HFFc6 (cell line): ENCODE measurements at regions not wholly inside any gene's neighbourhood (a gene's known extent, or its start where the extent isn't known, plus 50 kb on each side); places are given as distances from the start of the nearest gene placed in this dataset.

ENCODE experiments used
- DNase-seq: peaks from one replicate; pipeline ENCODE4 v3.0.0-alpha.2; 2018
- H3K27ac Mint-ChIP-seq: 2 replicates; pipeline ENCODE4 v1.8.0; 2020; ENCODE audit warnings: mild to moderate bottlenecking, mixed read lengths
- H3K27me3 Mint-ChIP-seq: 2 replicates; pipeline ENCODE4 v1.8.0; 2021; ENCODE audit warnings: mild to moderate bottlenecking, moderate library complexity, mixed read lengths; ENCODE audit not compliant: insufficient read depth
- H3K36me3 Mint-ChIP-seq: 2 replicates; pipeline ENCODE4 v1.8.0; 2021; ENCODE audit warnings: low read depth, mixed read lengths
- H3K4me1 Mint-ChIP-seq: 2 replicates; pipeline ENCODE4 v1.8.0; 2020; ENCODE audit warnings: low read depth, mixed read lengths
- H3K4me3 Mint-ChIP-seq: 2 replicates; pipeline ENCODE4 v1.8.0; 2020; ENCODE audit warnings: mild to moderate bottlenecking, moderate library complexity, mixed read lengths
- H3K9me3 Mint-ChIP-seq: 2 replicates; pipeline ENCODE4 v1.8.0; 2020; ENCODE audit warnings: mild to moderate bottlenecking, mixed read lengths
- CTCF ChIP-seq: fragments of 200-600 bp; sonication (generic); IDR thresholded peaks from 2 replicates; pipeline ENCODE4 v1.5.0; 2021; ENCODE audit warnings: antibody characterized with exemption, mild to moderate bottlenecking

GRCh38 chr15:36426691-36427090 is 152.7 kb upstream of the CDIN1 start:
- peaks cover 67% of the 10 kb centered on the region for H3K4me1 Mint-ChIP-seq
- TF ChIP-seq CTCF, result no peak
- H3K4me3 Mint-ChIP-seq, result no peak overlapping the region
- H3K27ac Mint-ChIP-seq, result peak overlapping the region; percentile 99; the same call in 1 of the 2 replicates
- no peak for DNase-seq
- no peaks in the 10 kb centered on the region for H3K27me3 Mint-ChIP-seq
- peaks cover 16% of the 10 kb centered on the region for H3K9me3 Mint-ChIP-seq
- H3K36me3 Mint-ChIP-seq, result peaks cover 36% of the 10 kb centered on the region

- H3K4me3 Mint-ChIP-seq, result peak overlapping the region; percentile 27
- H3K4me1 Mint-ChIP-seq, result peaks cover 83% of the 10 kb centered on the region
- peak overlapping the region; percentile 99 for H3K27ac Mint-ChIP-seq
- peaks cover 5% of the 10 kb centered on the region for H3K9me3 Mint-ChIP-seq
- DNase-seq, result peak; percentile 100
- TF ChIP-seq CTCF, result no peak; the same call in 1 of the 2 replicates
- peaks cover 22% of the 10 kb centered on the region for H3K36me3 Mint-ChIP-seq
- no peaks in the 10 kb centered on the region for H3K27me3 Mint-ChIP-seq
Observed at GRCh38 chr15:36428102-36428845, 151.2 kb upstream of the CDIN1 start.

GRCh38 chr15:36429707-36430106 is 149.7 kb upstream of the CDIN1 start:
- Mint-ChIP-seq H3K36me3 (peaks cover 10% of the 10 kb centered on the region), H3K4me1 (peaks cover 70% of the 10 kb centered on the region), H3K9me3 (no peaks in the 10 kb centered on the region; the same call in 1 of the 2 replicates), H3K27ac (peak overlapping the region; percentile 99), H3K4me3 (0 out of 2 replicates have a peak overlapping the region, but pooled peaks have one; percentile 20), H3K27me3 (no peaks in the 10 kb centered on the region)
- TF ChIP-seq CTCF, result no peak
- DNase-seq, result no peak

- peak overlapping the region; percentile 77 for H3K27ac Mint-ChIP-seq
- H3K4me1 Mint-ChIP-seq, result peaks cover 67% of the 10 kb centered on the region
- peaks cover 4% of the 10 kb centered on the region for H3K36me3 Mint-ChIP-seq
- DNase-seq, result no peak
- H3K4me3 Mint-ChIP-seq, result no peak overlapping the region
- TF ChIP-seq CTCF, result no peak
- no peaks in the 10 kb centered on the region for H3K27me3 Mint-ChIP-seq
- H3K9me3 Mint-ChIP-seq, result no peaks in the 10 kb centered on the region
Observed at GRCh38 chr15:36430280-36430679, 149.1 kb upstream of the CDIN1 start.

GRCh38 chr15:36430726-36431265 is 148.6 kb upstream of the CDIN1 start:
- Mint-ChIP-seq H3K4me1 (peaks cover 71% of the 10 kb centered on the region), H3K4me3 (no peak overlapping the region), H3K27ac (peak overlapping the region; percentile 77), H3K36me3 (no peaks in the 10 kb centered on the region), H3K9me3 (no peaks in the 10 kb centered on the region), H3K27me3 (no peaks in the 10 kb centered on the region)
- peak; percentile 35 for DNase-seq
- no peak for TF ChIP-seq CTCF
